ENCODE measurements at regions not wholly inside any gene's neighbourhood (a gene's known extent, or its start where the extent isn't known, plus 50 kb on each side); places are given as distances from the start of the nearest gene placed in this dataset.

GRCh38 chr17:71251276-71251675 lies 869.5 kb upstream of the SOX9 start:
- Histone ChIP-seq H3K9ac (ENCODE audit: low read depth, low read length, poor library complexity, severe bottlenecking) (no peak overlapping the region), H3K27me3 (ENCODE audit: insufficient read depth, low read length, poor library complexity, severe bottlenecking) (no peaks in the 10 kb centered on the region), H3K9me2 (replicated peaks; ENCODE audit: low read depth, low read length) (no peaks in the 10 kb centered on the region), H3K9me3 (ENCODE audit: insufficient read depth, low read depth, low read length) (no peaks in the 10 kb centered on the region), H3K4me3 (ENCODE audit: low read length, poor library complexity, severe bottlenecking) (no peak overlapping the region), H3K79me2 (ENCODE audit: insufficient read depth, low read length) (no peaks in the 10 kb centered on the region), H4K20me1 (ENCODE audit: insufficient read depth, low read length, poor library complexity, severe bottlenecking) (no peaks in the 10 kb centered on the region), H3K36me3 (ENCODE audit: insufficient read depth, low read length) (no peaks in the 10 kb centered on the region), H3F3A (ENCODE audit: low read depth) (no peaks in the 10 kb centered on the region), H2AFZ (ENCODE audit: low read length) (no peak overlapping the region), H3K4me2 (ENCODE audit: low read depth, low read length, poor library complexity, severe bottlenecking) (no peak overlapping the region), H3K4me1 (ENCODE audit: insufficient read depth, low read length, poor library complexity, severe bottlenecking) (no peaks in the 10 kb centered on the region)
- TF ChIP-seq CTCF (conservative IDR thresholded peaks at IDR 0.05; ENCODE audit: low read length) (no peak), EZH2phosphoT487 (IDR thresholded peaks at IDR 0.05; ENCODE audit: borderline replicate concordance) (no peak)

- no peaks in the 10 kb centered on the region for H3K4me1 ChIP-seq (ENCODE audit: insufficient read depth, low read length, poor library complexity, severe bottlenecking)
- no peaks in the 10 kb centered on the region for H3K27me3 ChIP-seq (ENCODE audit: insufficient read depth, low read length, poor library complexity, severe bottlenecking)
- no peak overlapping the region for H2AFZ ChIP-seq (ENCODE audit: low read length)
- H3K9me3 ChIP-seq (ENCODE audit: insufficient read depth, low read depth, low read length), result no peaks in the 10 kb centered on the region
- H3F3A ChIP-seq (ENCODE audit: low read depth), result no peaks in the 10 kb centered on the region
- no peak overlapping the region for H3K4me2 ChIP-seq (ENCODE audit: low read depth, low read length, poor library complexity, severe bottlenecking)
- H3K4me3 ChIP-seq (ENCODE audit: low read length, poor library complexity, severe bottlenecking), result no peak overlapping the region
- no peaks in the 10 kb centered on the region for H4K20me1 ChIP-seq (ENCODE audit: insufficient read depth, low read length, poor library complexity, severe bottlenecking)
- no peaks in the 10 kb centered on the region for H3K9me2 ChIP-seq (replicated peaks; ENCODE audit: low read depth, low read length)
- no peaks in the 10 kb centered on the region for H3K36me3 ChIP-seq (ENCODE audit: insufficient read depth, low read length)
- TF ChIP-seq EZH2phosphoT487 (IDR thresholded peaks at IDR 0.05; ENCODE audit: borderline replicate concordance), result no peak
- TF ChIP-seq CTCF (conservative IDR thresholded peaks at IDR 0.05; ENCODE audit: low read length), result no peak
- no peaks in the 10 kb centered on the region for H3K79me2 ChIP-seq (ENCODE audit: insufficient read depth, low read length)
- H3K9ac ChIP-seq (ENCODE audit: low read depth, low read length, poor library complexity, severe bottlenecking), result no peak overlapping the region
These were observed 868.9 kb upstream of the SOX9 start for GRCh38 chr17:71251951-71252350.

GRCh38 chr17:71252436-71252835 lies 868.4 kb upstream of the SOX9 start:
- Histone ChIP-seq H3K4me2 (ENCODE audit: low read depth, low read length, poor library complexity, severe bottlenecking) (no peak overlapping the region), H3K4me3 (ENCODE audit: low read length, poor library complexity, severe bottlenecking) (no peak overlapping the region), H3F3A (ENCODE audit: low read depth) (no peaks in the 10 kb centered on the region), H3K9ac (ENCODE audit: low read depth, low read length, poor library complexity, severe bottlenecking) (no peak overlapping the region), H3K9me2 (replicated peaks; ENCODE audit: low read depth, low read length) (no peaks in the 10 kb centered on the region), H4K20me1 (ENCODE audit: insufficient read depth, low read length, poor library complexity, severe bottlenecking) (no peaks in the 10 kb centered on the region), H3K27me3 (ENCODE audit: insufficient read depth, low read length, poor library complexity, severe bottlenecking) (no peaks in the 10 kb centered on the region), H3K4me1 (ENCODE audit: insufficient read depth, low read length, poor library complexity, severe bottlenecking) (no peaks in the 10 kb centered on the region), H3K79me2 (ENCODE audit: insufficient read depth, low read length) (no peaks in the 10 kb centered on the region), H3K36me3 (ENCODE audit: insufficient read depth, low read length) (no peaks in the 10 kb centered on the region), H3K9me3 (ENCODE audit: insufficient read depth, low read depth, low read length) (no peaks in the 10 kb centered on the region), H2AFZ (ENCODE audit: low read length) (no peak overlapping the region)
- TF ChIP-seq EZH2phosphoT487 (IDR thresholded peaks at IDR 0.05; ENCODE audit: borderline replicate concordance), result no peak
- TF ChIP-seq CTCF (conservative IDR thresholded peaks at IDR 0.05; ENCODE audit: low read length), result no peak

Measured in Loucy (cell line).